ENCODE measurements at regions not wholly inside any gene's neighbourhood (a gene's known extent, or its start where the extent isn't known, plus 50 kb on each side); places are given as distances from the start of the nearest gene placed in this dataset.

- TF ChIP-seq POLR2A (IDR thresholded peaks at IDR 0.05) = no peak
- TF ChIP-seq, protein P1, sequence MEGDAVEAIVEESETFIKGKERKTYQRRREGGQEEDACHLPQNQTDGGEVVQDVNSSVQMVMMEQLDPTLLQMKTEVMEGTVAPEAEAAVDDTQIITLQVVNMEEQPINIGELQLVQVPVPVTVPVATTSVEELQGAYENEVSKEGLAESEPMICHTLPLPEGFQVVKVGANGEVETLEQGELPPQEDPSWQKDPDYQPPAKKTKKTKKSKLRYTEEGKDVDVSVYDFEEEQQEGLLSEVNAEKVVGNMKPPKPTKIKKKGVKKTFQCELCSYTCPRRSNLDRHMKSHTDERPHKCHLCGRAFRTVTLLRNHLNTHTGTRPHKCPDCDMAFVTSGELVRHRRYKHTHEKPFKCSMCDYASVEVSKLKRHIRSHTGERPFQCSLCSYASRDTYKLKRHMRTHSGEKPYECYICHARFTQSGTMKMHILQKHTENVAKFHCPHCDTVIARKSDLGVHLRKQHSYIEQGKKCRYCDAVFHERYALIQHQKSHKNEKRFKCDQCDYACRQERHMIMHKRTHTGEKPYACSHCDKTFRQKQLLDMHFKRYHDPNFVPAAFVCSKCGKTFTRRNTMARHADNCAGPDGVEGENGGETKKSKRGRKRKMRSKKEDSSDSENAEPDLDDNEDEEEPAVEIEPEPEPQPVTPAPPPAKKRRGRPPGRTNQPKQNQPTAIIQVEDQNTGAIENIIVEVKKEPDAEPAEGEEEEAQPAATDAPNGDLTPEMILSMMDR (IDR thresholded peaks at IDR 0.05) = no peak
- Histone ChIP-seq H3K4me1 (replicated peaks in 1 of 2) (no peaks in the 10 kb centered on the region), H3K9me3 (replicated peaks in 1 of 3) (no peaks in the 10 kb centered on the region), H3K27me3 (no peaks in the 10 kb centered on the region), H3K27ac (no peak overlapping the region), H3K36me3 (replicated peaks in 1 of 2) (no peaks in the 10 kb centered on the region), H3K4me3 (no peak overlapping the region)
- 69 to 73% (median 71%) methylated on average over 2 of the region's 2 CpGs for WGBS, 4 donors
- intact Hi-C loops (cut with DNase I) = no loop called here
- no peak for DNase-seq
Observed at GRCh38 chr13:84366506-84366905, 484.2 kb upstream of the SLITRK1 start.

DNA sequence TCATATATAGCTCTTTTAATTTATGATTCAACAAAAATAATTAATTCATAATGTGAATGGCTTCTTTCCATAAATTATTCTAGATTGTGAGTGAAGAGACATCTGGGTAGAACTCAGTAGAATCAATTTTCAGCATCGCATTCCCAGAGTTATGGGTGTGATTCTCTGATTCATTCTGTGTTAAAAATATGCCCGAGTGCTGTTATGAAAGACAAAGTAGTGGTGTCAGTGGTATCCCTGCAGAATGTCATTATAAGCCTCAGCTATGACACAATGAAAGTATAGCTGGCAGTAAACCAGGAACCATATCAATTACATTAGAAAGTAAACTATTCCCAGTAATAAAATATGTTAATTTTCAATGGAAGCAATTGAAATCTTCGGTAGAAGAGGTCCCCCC, 480.5 kb upstream of the SLITRK1 start:
- Histone ChIP-seq H3K4me3 (no peak overlapping the region), H3K27me3 (no peaks in the 10 kb centered on the region), H3K36me3 (replicated peaks in 1 of 2) (no peaks in the 10 kb centered on the region), H3K27ac (no peak overlapping the region), H3K4me1 (replicated peaks in 1 of 2) (no peaks in the 10 kb centered on the region), H3K9me3 (replicated peaks in 1 of 3) (no peaks in the 10 kb centered on the region)
- 51 to 74% (median 65%) methylated on average over 3 of the region's 3 CpGs for WGBS, 4 donors
- intact Hi-C loops (cut with DNase I) = no loop called here
- no peak for DNase-seq
- no peak for TF ChIP-seq POLR2A (IDR thresholded peaks at IDR 0.05)
- TF ChIP-seq, protein P1 (IDR thresholded peaks at IDR 0.05) = no peak

GRCh38 chr13:84360822-84361221, 478.5 kb upstream of the SLITRK1 start:
- 89 to 95% (median 91%) methylated on average over 4 of the region's 4 CpGs for WGBS, 4 donors

GRCh38 chr13:84358601-84359000, 476.3 kb upstream of the SLITRK1 start:
- no peaks in the 10 kb centered on the region for H3K9me3 ChIP-seq (replicated peaks in 1 of 3)
- H3K4me3 ChIP-seq = no peak overlapping the region
- H3K4me1 ChIP-seq (replicated peaks in 1 of 2) = no peaks in the 10 kb centered on the region
- WGBS, 4 donors = 86 to 92% (median 89%) methylated on average over 4 of the region's 4 CpGs
- intact Hi-C loops (cut with DNase I) = no loop called here
- DNase-seq = no peak
- no peaks in the 10 kb centered on the region for H3K27me3 ChIP-seq
- no peak overlapping the region for H3K27ac ChIP-seq
- H3K36me3 ChIP-seq (replicated peaks in 1 of 2) = no peaks in the 10 kb centered on the region
- no peak for TF ChIP-seq POLR2A (IDR thresholded peaks at IDR 0.05)
- TF ChIP-seq, protein P1 (IDR thresholded peaks at IDR 0.05) = no peak

More at GRCh38 chr13:84360822-84361221, 478.5 kb upstream of the SLITRK1 start:
- Histone ChIP-seq H3K9me3 (replicated peaks in 1 of 3) (no peaks in the 10 kb centered on the region), H3K4me1 (replicated peaks in 1 of 2) (no peaks in the 10 kb centered on the region), H3K36me3 (replicated peaks in 1 of 2) (no peaks in the 10 kb centered on the region), H3K27me3 (no peaks in the 10 kb centered on the region), H3K27ac (no peak overlapping the region), H3K4me3 (no peak overlapping the region)
- TF ChIP-seq, protein P1 (IDR thresholded peaks at IDR 0.05) = no peak
- no peak for TF ChIP-seq POLR2A (IDR thresholded peaks at IDR 0.05)
- intact Hi-C loops (cut with DNase I) = no loop called here
- no peak for DNase-seq

All from adrenal gland (tissue), 9 donors.